Sigmoid colon (tissue), 4 donors: ENCODE measurements at regions not wholly inside any gene's neighbourhood (a gene's known extent, or its start where the extent isn't known, plus 50 kb on each side); places are given as distances from the start of the nearest gene placed in this dataset.

Experiments used
- EP300 ChIP-seq, 4 donors: sonication (generic); formaldehyde crosslinking; IDR thresholded peaks; one replicate each; pipeline ENCODE4 v1.6.1; 2017; ENCODE audit warnings: antibody characterized with exemption in 4 of 4
- POLR2A ChIP-seq, 2 donors: fragments of 450-650 bp; IDR thresholded peaks; one replicate each; pipeline ENCODE4 v1.6.1; 2016; ENCODE audit warnings: antibody characterized with exemption in 2 of 2, mild to moderate bottlenecking in 2 of 2, moderate library complexity in 2 of 2
- POLR2AphosphoS5 ChIP-seq, 4 donors: sonication (generic); formaldehyde crosslinking; IDR thresholded peaks; one replicate each; pipeline ENCODE4 v1.6.1; 2017; ENCODE audit warnings: antibody characterized with exemption in 4 of 4
- TF ChIP-seq, protein P1 (sequence below), 4 experiments: fragments of 450-650 bp in 3 of 4; fragments of 200-600 bp in 1 of 4; IDR thresholded peaks; one replicate each; pipeline ENCODE4 v1.5.1; 2016 to 2019; ENCODE audit warnings: antibody characterized with exemption in 4 of 4, mild to moderate bottlenecking in 3 of 4, moderate library complexity in 2 of 4

DNA sequence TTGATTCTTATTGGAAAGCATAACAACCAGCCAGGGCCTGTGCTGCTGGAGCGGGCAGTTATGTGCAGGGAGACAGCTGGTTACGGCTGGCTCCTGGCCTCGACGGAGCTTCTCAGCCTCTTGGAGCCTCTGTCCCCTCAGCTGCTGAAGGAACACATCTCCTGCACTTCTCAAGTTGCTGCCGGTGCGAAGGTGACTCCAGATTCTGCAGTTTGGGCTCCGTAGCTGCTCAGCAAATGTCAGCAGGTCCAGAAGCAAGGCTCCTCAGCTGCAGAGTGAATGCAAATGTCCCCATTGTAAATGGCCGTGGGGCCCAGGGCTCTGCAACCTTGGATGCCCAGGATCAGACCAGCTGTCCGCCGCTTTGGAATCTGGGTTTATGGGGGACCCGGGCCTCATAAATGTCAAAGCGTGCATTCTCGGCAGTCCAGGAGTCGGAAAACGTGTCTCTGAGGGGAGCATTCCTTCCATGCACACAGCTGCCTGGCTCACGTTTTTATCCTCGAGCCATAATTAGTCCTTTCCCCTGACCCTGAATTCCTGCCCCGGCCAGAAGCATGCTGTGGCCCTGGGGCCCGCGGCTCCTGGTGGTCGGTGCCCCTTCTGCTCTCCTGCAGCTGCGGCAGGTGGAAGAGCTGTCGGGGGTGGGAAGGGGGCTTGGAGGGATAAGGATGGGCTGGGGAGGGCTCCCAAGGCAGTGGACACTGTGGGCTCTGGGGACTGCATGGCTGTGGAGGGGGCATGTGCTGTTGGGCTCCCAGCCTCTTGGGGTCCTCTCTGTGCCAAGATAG lies 106.0 kb downstream of the KIF26A start:
- TF ChIP-seq, protein P1, sequence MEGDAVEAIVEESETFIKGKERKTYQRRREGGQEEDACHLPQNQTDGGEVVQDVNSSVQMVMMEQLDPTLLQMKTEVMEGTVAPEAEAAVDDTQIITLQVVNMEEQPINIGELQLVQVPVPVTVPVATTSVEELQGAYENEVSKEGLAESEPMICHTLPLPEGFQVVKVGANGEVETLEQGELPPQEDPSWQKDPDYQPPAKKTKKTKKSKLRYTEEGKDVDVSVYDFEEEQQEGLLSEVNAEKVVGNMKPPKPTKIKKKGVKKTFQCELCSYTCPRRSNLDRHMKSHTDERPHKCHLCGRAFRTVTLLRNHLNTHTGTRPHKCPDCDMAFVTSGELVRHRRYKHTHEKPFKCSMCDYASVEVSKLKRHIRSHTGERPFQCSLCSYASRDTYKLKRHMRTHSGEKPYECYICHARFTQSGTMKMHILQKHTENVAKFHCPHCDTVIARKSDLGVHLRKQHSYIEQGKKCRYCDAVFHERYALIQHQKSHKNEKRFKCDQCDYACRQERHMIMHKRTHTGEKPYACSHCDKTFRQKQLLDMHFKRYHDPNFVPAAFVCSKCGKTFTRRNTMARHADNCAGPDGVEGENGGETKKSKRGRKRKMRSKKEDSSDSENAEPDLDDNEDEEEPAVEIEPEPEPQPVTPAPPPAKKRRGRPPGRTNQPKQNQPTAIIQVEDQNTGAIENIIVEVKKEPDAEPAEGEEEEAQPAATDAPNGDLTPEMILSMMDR (IDR thresholded peaks at IDR 0.05): no peak
- TF ChIP-seq POLR2A (IDR thresholded peaks at IDR 0.05) (no peak), EP300 (IDR thresholded peaks at IDR 0.05) (no peak), POLR2AphosphoS5 (IDR thresholded peaks at IDR 0.05) (no peak)
